Left cardiac atrium (tissue), 4 donors: ENCODE measurements at regions not wholly inside any gene's neighbourhood (a gene's known extent, or its start where the extent isn't known, plus 50 kb on each side); places are given as distances from the start of the nearest gene placed in this dataset.

Experiments
- ATAC-seq, 2 donors: fragments of 200-7000 bp; cut with Tn5 transposase; one replicate each; pipeline ENCODE4 v1.9.1; 2020; ENCODE audit warnings: mild to moderate bottlenecking in 2 of 2, moderate library complexity in 2 of 2
- DNase-seq: peaks from one replicate; pipeline ENCODE4 v3.0.0-alpha.2; 2020
- intact Hi-C, 2 donors: fragments of 100-400 bp; cut with DNase I; formaldehyde crosslinking; loops; one replicate each; pipeline versions ENCODE4 v1.14.1 to v1.15.1; 2022 to 2023
- donor health status: DM: no; HTN: yes; CAD: no.
- donor health status: DM: no; HTN: yes; CAD: no; lungs with severe emphysema.
- donor health status: DM: yes; HTN: yes; CAD: no.
- donor health status: Dilated cardiomyopathy.

DNA sequence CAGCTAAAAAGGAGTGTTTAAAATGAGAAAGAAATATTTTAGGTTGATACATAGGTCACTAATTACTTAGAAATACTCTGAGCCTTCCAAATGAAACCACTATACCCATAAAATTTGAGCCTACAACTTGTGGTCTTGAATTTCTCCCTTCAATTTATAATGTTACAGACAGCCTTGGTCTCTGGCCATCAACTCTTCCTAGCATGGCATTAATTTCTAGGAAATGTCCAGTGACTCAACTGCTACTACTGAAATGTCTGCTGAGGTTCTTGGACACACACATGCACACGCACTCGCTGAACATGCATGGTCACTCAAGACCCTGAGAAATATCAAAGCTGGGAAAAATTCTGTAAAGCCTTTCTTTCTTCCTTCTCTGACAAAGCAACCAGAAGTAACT is 61.1 kb upstream of the SAMSN1 start:
- DNase-seq (no peak), ATAC-seq (no peak)
- intact Hi-C loops = no loop called here

DNA sequence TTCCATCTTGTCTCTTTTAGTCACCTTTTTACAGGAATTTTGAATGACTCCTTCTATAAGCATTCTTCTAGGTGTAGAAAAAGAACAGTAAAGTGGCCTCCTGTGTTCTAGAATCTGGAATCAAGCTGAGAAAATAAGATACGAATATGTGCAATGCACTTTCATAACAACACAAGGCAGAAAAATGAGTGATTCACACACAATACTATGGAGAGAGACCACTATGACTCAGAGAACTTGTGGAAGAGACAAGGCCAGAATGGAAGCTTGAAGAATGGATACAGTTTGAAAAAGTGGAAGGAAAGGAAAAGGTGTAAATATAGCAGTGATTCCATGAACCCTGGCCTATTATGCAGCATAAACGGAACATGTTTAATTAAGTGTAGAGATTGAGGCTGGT is 57.1 kb upstream of the SAMSN1 start:
- DNase-seq (no peak), ATAC-seq (peak in 1 of 2 donors; percentile 30)
- intact Hi-C loops = no loop called here

DNA sequence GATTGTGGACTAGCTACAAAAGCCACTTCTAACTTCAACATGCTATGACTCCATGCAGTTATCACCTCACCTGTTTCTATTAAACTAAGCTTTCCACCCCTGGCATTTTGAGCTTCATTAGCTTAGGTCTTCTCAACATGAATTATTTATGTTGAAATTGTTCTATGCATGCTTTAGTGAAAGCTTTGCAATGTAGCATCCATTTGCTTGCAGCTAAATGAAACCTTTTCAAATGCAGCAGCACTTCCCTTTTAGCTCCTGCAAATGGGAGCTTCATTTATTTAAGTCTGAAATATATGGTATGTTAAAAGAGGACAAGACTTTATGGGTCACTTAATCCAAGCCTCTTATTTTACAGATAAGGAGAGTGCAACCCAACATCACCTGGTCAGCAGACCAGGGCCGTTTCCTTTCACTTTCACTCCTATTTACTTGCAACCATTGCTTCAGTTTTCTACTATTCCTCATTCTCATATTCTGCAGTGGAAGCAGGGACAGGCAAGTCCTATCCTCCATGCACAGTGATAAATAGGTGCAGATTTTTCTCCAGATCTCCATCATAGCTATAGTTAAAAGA is 56.4 kb upstream of the SAMSN1 start:
- no peak for ATAC-seq
- intact Hi-C loops = no loop called here
- DNase-seq = no peak

DNA sequence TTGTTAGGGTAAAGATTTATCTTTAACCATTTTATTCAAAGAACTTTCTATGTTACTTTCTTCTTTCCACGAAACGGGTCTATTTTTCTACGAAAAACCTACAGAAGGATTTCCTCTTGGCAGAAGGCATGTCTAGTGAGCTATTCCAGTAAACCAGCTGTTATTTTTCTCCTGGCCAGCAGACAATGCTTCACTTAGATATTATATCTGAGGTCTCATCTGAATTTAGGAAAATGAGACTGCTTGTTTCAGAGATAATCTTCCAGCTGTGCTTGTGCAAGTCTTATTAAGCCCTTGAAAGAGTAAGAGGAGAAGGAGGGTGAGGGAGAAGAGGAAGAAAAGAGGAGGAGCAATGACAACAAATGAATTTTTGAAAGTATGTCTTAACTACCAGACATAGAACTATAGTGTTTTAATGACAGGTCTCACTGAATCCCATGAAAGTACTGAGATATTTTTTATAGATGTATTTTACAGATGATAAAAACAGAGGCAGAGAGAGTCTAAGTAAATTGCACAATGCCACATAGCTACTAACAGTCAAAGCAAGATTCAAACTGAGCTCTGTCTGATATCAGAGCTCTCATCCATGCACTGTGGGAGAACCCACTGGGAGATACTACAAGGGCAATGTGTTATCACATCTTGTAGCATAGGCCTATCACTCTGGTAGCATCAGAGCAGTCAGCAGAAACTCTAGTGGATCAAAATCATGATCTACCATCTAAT is 54.6 kb upstream of the SAMSN1 start:
- ATAC-seq = peak in 1 of 2 donors; percentile 50
- intact Hi-C loops = no loop called here

DNA sequence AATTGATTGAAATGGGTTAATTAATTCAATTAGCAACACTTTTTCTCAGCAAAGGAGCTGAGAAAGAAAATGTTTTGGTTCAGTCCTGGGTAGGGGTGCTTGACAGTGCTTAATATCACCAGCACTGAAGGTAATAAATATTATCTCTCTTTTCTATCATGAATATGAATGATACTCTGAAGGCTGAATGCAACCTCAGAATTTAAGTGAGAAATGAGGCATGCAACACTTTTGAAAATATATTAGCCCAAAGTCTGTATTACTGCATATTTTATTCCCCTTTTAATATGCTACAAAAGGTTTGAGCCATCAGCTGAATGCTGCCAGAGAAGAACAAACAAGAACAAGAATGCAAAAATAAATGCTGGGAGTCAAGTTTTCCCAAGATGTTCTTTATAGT is 52.0 kb upstream of the SAMSN1 start:
- DNase-seq (no peak), ATAC-seq (no peak)
- intact Hi-C loops = no loop called here

More for the DNA sequence above, 54.6 kb upstream of the SAMSN1 start:
- DNase-seq = no peak
